HG02970 (cell line): ENCODE measurements at regions not wholly inside any gene's neighbourhood (a gene's known extent, or its start where the extent isn't known, plus 50 kb on each side); places are given as distances from the start of the nearest gene placed in this dataset.

Experiments used
- ATAC-seq: cut with Tn5 transposase; IDR thresholded peaks from one replicate; pipeline ENCODE4 v1.9.1; 2021; ENCODE audit warnings: mild to moderate bottlenecking, moderate library complexity, moderate number of reproducible peaks; ENCODE audit not compliant: unreplicated experiment, low FRiP score

DNA sequence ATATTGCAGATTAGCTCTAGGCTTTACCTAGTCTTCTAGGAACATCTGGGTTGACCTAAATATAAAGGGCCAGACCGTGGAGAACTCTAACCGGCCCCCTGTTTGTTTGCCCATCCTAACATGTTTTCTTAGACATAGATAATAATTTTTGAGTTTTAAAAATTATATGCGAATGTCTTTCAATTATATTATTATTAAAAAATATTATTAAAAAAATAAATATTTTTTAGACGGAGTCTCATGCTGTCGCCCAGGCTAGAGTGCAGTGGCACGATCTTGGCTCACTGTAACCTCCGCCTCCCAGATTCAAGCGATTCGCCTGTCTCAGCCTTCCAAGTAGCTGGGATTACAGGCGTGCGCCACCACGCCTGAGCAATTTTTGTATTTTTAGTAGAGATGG, 318.5 kb downstream of the INHBA start:
- no peak for ATAC-seq

DNA sequence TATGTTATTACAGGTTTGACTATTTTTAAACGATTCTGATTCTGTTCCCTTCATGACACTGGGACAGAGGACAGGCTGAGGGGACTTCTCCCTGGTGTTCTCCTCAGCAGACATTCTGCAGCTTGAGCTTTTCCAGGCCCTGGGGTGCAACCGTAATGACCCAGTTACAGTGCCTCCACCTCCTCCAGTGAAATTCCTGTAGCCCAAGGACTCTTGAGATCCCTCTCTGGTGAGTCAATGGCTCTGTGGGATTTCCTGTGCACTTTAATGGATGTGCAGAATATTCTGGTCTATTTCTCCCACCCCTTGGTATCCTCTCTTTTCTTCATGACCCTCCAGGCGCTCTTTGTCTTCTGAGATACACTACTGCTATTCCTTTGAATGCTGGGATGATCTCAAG, 319.3 kb downstream of the INHBA start:
- no peak for ATAC-seq

DNA sequence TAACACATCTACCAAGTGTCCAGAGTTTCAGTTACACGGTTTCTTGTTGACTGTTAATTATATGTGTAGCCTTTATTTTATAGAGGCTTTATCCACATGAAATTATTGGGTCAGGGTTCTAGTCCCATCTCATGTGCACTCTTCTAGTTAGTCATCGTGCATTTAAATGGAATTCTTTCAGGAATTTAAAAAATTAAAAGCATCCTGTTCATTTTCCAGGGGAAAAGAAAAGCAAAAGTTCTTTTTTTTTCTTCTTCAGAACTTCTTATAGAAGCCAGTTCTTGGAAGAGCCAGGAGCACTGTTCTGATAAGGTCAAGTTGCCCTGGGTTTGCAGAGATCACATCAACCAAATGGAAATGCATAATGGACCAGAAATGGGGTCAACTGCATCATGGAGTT, 324.7 kb downstream of the INHBA start:
- no peak for ATAC-seq

DNA sequence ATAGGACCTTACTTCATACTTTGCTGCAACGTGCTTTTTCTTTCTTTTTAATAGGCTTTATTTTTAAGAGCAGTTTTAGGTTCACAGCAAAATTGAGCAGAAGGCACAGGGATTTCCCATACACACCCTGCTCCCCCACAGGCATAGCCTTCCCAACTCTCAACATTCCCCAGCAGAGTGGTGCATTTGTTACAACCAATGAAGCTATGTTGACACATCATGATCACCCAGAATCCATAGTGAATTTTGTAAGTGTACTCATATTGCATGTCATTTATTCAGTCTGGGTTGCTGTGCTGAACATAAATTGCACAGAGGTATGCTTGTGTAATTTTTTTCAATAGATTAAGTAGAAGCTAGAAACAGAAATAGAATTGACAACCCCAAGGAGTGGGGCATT, 327.3 kb downstream of the INHBA start:
- ATAC-seq, result no peak

DNA sequence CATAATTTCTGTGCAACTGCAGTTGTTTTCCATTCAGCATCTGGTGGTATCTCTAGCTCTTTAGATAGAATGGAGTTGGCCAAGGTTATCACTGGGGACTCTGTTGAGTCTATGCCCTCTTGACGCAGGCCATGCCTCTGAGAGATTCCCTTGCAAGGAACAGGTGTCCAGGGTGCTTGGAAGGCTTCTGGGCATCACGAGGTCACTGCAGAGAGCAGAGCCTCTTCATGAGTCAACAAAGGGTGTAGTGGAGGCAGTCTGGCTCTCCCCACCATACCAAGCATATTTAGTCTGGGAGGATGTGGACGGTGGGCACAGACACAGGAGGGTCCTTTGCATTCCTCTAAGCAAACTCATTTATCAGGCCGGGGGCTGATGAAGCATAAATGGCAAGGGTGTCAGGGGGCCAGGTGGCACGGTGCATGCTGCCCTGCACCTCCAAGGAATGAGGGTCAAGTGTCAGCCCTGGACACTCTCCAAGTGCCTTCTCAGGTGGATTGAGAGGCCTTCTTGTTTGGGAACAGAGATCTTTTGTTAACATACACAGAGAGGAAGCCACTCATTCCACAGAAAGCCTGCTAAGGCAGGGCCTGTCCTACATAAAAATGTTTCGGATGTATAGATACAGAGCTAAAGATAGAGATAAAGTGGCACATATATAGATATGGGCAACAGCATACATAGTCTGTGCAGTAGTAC, 328.6 kb downstream of the INHBA start:
- ATAC-seq, result no peak

DNA sequence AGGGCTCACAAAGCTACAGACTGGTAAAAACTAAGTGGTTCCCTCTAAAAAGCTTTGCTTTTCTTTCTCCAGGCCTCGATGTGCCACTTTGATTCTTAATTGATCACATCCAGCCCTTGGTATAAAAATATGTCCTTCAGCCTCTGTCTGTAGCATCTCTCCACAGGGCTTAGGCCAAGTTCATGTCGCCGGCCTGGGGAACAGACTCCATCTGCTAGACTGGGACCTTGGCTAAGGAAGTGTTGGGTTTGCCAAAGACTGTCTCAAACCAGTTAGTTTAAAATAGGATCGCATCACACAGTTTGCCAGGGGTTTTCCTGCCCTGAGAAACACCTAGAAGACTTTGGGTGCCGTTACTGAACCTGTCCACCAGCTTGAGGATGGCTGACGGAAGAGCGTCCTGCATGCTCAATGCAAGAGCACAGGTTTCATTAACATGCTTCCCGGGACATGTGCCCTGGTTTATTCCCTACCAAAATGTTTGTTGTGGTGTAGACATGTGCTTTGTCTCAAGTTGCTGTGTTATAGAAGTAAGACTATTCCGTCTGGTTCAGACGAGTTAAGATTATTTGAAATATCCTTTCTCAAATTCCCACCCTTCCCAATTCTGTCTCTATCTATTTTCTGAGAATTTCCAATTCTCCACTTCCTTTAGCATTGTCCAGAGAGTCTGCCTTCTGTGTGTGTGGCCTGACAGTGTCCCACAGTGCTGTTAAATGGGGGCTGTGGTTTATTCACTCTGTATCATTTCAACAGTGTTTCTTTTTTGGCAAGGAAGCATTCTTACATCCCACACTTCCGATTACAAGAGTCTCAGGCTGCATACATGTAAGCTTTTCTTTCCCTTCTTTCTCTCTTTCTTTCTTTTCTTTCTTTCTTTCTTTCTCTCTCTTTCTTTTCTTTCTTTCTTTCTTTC, 334.7 kb downstream of the INHBA start:
- no peak for ATAC-seq

DNA sequence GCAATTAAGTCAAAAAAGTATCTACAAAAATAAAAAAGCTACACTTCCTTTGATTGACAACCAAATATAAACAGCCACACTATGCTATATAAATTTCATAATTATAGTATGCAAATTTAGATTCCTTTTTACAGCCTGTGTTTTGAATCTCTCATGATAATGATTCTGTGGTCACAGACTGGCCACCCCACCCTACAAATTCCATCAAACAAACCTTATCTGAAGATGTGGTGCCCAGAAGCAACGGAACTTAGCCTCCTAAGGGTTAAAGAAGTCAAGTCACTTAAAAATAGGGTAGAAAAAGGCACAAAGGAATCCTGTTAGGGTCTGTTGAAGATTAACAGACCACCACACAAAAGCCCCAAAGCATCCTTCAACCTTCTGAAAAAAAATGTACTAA, 351.8 kb downstream of the INHBA start:
- ATAC-seq, result no peak

DNA sequence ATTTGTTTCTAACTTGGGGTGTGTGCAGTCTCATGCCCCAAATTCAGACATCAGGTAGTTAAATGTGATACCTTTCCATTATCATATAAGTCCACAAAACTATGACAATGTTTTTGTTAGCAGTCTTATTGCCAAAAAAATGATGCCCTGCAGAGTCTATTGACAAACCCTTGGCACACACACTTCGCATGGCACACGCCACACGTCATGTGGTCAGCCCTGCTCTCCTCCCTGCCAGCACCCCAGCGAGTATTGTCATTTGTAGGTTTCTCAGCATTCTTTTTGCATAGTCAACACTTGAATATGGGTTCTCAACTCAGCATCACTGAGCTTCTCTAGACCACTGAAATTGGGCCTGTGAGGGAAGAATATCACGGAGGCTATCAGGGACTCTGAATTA, 356.0 kb downstream of the INHBA start:
- ATAC-seq, result no peak

DNA sequence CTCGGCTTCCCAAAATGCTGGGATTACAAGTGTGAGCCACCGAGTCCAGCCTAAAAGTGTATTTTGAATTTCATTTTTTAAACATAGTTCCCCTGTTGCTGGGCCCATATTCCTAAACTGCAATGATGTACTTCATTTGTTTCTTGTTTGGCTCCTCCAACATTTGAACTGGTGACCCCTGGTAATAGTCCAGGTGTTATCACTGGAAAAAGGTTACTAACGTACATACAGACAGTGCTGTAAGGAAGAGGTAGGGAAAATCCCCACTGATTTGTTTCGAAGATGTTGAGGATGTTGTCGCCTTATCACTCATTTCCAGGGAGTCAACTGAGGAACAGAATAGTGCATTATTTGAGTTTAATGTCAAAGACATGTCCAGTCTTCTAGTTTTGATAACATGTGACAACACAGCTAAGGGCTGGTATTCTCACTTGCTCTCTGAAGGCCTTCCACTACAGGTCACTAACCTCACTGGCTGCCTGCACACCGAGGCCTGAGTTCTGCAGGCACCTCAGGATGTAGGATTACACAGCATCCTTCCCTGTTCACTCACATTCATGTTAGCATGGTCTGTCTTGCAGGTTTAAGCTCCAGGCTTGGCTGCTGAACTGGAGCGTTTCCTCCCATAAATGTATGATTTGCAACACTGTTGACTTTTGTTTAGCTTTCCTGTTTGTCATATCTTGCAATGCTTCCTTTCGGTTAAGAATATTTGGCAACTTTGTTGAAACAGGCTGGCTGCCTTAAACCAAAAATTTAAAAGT, 362.8 kb downstream of the INHBA start:
- no peak for ATAC-seq

DNA sequence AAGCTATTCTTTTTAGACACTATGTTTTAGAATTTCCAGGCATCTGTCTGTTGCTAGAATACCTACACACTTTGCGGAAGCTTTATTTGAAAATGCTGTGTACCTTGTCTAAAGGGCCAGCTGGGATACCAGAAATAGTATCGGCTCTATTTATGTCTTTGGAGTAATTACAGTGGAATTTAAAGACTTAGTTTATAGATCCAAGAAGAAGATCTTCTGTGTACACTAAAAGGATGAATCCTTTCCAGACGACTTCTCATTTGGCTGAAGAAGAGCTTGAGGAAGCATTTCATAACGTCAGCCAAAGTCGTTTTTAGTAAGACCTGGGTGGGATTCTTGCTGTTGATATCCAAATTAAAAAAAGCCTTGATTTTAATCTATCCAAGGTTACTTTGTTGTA, 365.9 kb downstream of the INHBA start:
- ATAC-seq, result no peak

DNA sequence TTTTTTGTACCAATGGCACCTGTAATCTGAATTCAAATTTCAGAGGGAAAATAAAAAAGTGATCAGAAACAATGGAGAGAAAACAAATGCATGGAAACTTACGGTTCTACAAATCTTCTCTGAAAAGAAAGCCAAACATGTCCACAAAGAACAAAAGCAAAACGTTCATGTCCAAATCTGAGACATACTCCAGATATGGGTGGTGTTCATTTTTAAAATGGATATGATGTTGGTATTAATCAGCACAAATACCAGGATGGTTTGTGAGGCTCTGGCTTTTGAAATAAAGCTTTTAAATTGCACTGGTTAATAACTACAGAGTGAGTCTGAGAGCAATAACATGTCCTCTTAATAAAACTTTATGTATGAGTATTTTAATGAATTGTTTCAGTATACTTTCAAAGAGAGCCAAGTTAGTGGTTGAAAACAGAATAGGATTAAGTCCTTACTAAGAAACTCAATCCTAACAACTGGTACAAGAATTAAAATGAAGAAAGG, 366.4 kb downstream of the INHBA start:
- no peak for ATAC-seq

DNA sequence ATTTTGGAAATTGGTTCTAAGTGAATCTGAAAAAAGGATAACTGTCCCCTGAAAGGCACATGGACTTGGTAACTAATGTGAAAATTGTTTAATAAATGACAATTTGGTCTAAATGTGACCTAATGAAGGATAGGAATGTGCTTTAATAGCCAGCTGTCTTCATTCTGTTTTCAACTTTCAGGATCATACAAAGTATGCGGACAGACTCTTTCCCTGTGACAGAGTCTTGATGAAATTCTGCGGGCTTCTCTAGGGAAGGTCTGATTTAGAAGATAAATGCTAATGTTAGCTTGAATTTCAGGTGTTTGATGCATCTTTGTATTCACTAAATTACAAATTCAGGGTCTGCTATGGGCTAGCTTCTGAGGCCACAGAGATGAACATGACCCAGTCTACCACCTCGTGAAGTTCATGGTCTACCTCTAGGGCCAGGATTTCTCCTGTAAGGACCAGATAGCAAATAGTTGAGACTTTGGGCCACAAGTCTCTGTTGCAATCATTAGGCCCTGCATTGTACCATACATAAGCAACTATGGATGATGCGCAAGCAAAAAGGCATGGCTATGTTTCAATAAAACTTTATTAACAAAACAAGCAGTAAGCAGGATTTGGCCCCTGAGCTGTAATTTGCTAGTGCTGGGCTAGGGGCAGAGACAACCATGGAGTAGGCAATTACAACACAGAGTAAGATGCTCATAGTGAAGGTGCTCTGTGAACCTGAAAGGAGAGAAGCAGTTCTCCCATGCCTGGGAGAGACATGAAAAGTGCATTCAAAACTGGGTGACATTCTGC, 368.6 kb downstream of the INHBA start:
- no peak for ATAC-seq

DNA sequence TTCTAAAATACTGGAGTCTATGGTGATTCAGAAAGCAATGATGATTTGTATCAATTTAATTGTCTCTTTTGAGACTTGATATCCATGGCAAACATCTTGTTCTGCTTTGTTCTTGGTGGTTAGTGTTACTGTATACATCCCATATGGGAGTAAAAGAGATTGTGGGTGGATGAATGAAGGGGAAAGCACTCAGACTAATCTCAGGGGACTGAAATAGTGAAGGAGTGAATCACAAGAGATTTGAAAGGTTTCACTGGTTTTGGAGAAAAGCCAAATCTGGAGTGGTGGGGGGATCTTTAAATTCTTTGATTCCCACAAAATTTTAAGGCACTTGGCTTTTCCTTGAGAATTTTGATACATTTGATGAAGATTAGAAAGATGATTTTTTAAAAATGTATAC, 369.4 kb downstream of the INHBA start:
- ATAC-seq, result no peak

DNA sequence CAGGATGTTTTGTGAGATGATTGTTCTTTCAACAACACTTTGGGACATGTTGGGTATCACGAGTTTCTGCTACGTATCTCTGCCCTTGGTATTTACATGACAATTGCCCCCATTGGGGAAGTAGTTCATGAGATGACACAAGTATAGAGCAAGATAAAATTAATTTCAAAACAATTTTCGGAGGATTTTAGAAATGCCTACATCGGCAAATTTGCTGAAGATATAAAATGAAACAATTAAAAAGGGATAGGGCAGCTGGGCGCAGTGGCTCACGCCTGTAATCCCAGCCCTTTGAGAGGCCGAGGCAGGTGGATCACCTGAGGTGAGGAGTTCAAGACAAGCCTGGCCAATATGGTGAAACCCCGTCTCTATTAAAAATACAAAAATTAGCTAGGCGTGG, 371.7 kb downstream of the INHBA start:
- no peak for ATAC-seq

DNA sequence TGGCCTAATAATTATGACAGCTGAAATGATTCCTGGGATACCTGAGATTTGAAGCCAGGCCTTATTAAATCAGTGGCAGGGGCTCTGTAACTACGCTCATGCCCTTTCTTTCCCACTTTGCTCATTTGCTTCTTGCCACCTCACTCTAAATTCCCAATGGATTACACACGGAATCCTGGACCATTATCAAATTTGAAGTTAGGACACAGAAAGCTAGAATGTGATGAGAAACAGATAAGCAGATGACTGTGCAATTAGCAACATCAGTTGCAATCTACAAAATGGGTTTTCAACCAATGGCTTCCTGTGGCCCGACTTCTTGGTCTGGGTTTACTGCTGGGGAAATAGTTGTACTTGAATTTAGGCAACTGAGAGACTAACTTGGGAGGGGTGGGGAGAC, 374.3 kb downstream of the INHBA start:
- no peak for ATAC-seq

DNA sequence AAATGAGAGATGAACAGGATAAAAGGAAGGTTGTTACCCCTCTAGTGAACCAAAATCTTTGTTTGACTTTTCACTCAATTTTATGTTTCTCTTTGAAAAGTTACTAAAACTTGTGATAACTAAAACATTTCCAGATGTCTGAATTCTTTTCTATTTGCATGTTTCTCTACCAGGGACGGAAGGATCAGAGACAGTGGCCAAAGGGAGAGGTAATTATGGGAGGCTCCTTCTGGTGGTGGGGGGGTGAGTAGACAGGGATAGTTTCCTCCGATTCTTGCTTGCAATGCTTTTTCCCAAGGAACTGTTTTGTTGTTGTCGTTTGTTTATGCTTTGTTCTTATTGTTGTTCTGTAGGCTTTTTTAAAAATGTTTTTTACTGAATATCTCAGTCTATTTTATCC, 374.8 kb downstream of the INHBA start:
- ATAC-seq, result no peak

DNA sequence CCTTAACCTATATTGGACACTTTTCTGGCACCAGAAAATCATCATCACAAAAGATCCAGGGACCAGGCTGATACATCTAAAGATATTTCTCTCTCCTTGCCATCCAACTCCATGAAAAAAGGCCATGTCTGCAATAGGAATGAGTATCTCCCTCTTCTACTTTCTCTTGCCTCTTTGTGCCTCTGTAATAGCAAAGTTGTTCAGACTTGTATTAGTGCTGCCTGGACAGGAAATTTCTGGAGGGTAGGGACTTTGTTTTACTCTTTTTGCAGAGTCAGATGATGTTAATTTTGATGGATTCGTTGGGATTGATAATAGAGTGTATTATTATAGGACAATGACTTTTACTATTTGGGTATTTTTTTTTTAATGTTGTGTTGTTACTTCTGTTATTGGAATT, 376.3 kb downstream of the INHBA start:
- no peak for ATAC-seq

DNA sequence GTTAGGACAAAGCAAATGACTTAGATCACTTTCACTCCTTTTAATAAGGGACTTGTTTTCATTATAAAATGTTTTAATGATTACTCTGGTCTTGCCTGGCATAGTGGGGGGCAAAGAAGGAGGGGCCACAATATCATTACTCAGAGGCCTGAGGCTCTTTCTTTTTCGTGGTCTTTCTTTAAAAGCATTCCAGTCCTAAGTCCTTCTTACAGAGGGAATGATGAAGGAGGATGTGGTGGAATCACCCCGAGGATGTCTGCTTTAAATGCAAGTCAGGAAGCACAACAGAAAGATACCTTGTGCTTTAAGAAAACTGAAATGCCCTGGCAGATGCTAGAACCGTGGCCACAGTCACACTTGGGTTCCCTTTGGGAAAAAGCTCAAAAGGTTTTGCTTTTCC, 379.1 kb downstream of the INHBA start:
- ATAC-seq, result no peak

DNA sequence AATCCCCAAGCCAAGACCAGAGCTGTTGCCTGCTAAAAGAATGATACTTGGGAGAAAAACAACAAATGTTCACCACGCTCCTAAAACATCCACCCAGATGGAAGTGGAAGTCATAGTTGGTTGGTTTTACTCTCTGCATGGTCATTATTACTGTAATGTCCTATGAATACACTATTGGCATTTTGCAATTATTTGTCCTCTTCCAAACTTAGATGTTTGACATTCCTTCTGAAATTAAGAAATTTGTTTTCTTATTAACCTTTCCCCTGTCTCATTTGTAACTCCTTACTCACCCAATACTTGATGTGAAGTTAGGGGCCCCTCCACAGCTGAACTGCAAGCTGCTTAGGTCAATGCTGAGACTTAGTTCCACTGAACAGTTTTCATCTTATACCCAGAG, 383.3 kb downstream of the INHBA start:
- no peak for ATAC-seq

DNA sequence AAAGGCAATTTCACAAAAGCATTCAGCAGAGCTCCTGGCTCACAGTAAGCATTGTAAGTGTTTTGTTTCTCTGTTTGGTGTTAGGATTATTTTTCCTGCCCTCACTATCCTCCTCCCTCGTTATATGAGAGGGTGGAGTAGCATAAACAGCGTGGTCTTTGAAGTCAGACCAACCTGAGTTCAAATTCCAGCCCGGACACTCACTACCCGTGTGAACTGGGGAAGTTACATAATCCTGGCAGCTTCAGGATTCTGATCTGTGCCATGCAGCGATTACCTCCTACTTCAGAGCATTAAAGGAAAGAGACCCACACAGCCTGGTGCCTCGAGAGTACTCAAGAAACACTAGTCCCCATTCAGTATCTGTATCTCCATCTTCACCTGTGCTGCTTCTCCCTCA, 386.5 kb downstream of the INHBA start:
- ATAC-seq, result no peak
